ENCODE measurements at regions not wholly inside any gene's neighbourhood (a gene's known extent, or its start where the extent isn't known, plus 50 kb on each side); places are given as distances from the start of the nearest gene placed in this dataset.

GRCh38 chr14:58898655-58899316, 261.0 kb downstream of the DACT1 start:
- TF ChIP-seq YY1 (IDR thresholded peaks at IDR 0.05; ENCODE audit: insufficient read depth, insufficient read length) (no peak), ZNF274 (IDR thresholded peaks at IDR 0.05; ENCODE audit: low read depth, low read length) (no peak)

All from NT2/D1 (cell line).